ENCODE measurements at regions not wholly inside any gene's neighbourhood (a gene's known extent, or its start where the extent isn't known, plus 50 kb on each side); places are given as distances from the start of the nearest gene placed in this dataset.

GRCh38 chr2:48218169-48218568 lies 96.3 kb upstream of the FOXN2 start:
- TF ChIP-seq CTCF (IDR thresholded peaks at IDR 0.05; ENCODE audit: insufficient read depth, low read length), result no peak
- no peak for TF ChIP-seq POLR2AphosphoS5 (IDR thresholded peaks at IDR 0.05; ENCODE audit: low read depth)
- no peak for TF ChIP-seq SPI1 (IDR thresholded peaks at IDR 0.05; ENCODE audit: borderline replicate concordance, low read depth)
